ENCODE measurements at regions not wholly inside any gene's neighbourhood (a gene's known extent, or its start where the extent isn't known, plus 50 kb on each side); places are given as distances from the start of the nearest gene placed in this dataset.

- H3K79me1 ChIP-seq (ENCODE audit: low read depth, low read length), result no peaks in the 10 kb centered on the region
- H3K4me3 ChIP-seq (ENCODE audit: extremely low read depth in 1 of 4, insufficient read depth in 2 of 4, low read depth in 3 of 4, low read length in 4 of 4), result no peak overlapping the region
- H4K5ac ChIP-seq (ENCODE audit: insufficient read length, low read depth, low read length), result no peak overlapping the region
- no peak overlapping the region for H3K4ac ChIP-seq (replicated peaks; ENCODE audit: insufficient read length, low read depth, low read length)
- 75% methylated on average over 5 of the region's 5 CpGs; no CpG with 5 or more reads in 1 of the 2 experiments for WGBS, 2 experiments (ENCODE audit: extremely low coverage in 1 of 2, insufficient coverage in 1 of 2, insufficient read length in 1 of 2, insufficient replicate concordance in 2 of 2, low coverage in 1 of 2, low lambda C conversion rate in 2 of 2, missing lambda C conversion rate in 1 of 2)
- H2BK5ac ChIP-seq (ENCODE audit: low read depth, low read length), result no peak overlapping the region
- H3K56ac ChIP-seq (replicated peaks; ENCODE audit: insufficient read length, low read depth, low read length), result no peak overlapping the region
- no peak overlapping the region for H4K91ac ChIP-seq (replicated peaks; ENCODE audit: insufficient read length, low read length)
- no peak overlapping the region for H3K9ac ChIP-seq (replicated peaks in 1 of 4; ENCODE audit: extremely low read depth in 1 of 4, low read depth in 3 of 4, low read length in 3 of 4)
- no peaks in the 10 kb centered on the region for H3K79me2 ChIP-seq (ENCODE audit: control insufficient read depth in 1 of 2, insufficient read depth in 2 of 2, low read length in 2 of 2)
- H4K8ac ChIP-seq (ENCODE audit: extremely low read depth, insufficient read depth, low read length), result no peak overlapping the region
- H2BK20ac ChIP-seq (ENCODE audit: low read length), result no peak overlapping the region
- no peaks in the 10 kb centered on the region for H3K36me3 ChIP-seq (ENCODE audit: control insufficient read depth in 2 of 4, insufficient read depth in 4 of 4, low read length in 3 of 4)
- no peak overlapping the region for H2BK12ac ChIP-seq (ENCODE audit: low read depth, low read length)
- H3K27me3 ChIP-seq (replicated peaks in 1 of 4; ENCODE audit: control insufficient read depth in 3 of 4, extremely low read depth in 1 of 4, insufficient read depth in 3 of 4, low read length in 3 of 4), result no peaks in the 10 kb centered on the region
- H3K23me2 ChIP-seq (ENCODE audit: low read depth, low read length), result no peaks in the 10 kb centered on the region
- H2BK15ac ChIP-seq (ENCODE audit: low read length), result no peak overlapping the region
- H2AK5ac ChIP-seq (ENCODE audit: low read depth, low read length), result no peak overlapping the region
- no peak overlapping the region for H2AFZ ChIP-seq (ENCODE audit: low read length)
- H3K4me1 ChIP-seq (replicated peaks in 1 of 4; ENCODE audit: control insufficient read depth in 3 of 4, insufficient read depth in 4 of 4, low read length in 3 of 4), result peaks cover 3 to 8% (median 6%) of the 10 kb centered on the region in 4 experiments; a peak in 4 of 7 replicates
- H3K27ac ChIP-seq (ENCODE audit: low read depth, low read length), result no peak overlapping the region
- H2BK120ac ChIP-seq (replicated peaks; ENCODE audit: low read depth, low read length), result no peak overlapping the region
- no peaks in the 10 kb centered on the region for H4K20me1 ChIP-seq (replicated peaks in 1 of 2; ENCODE audit: control insufficient read depth in 1 of 2, insufficient read depth in 2 of 2, low read length in 2 of 2)
- no peaks in the 10 kb centered on the region for H3K9me3 ChIP-seq (ENCODE audit: insufficient read depth in 2 of 2, low read depth in 1 of 2, low read length in 1 of 2)
- no peak overlapping the region for H3K23ac ChIP-seq (ENCODE audit: insufficient read length)
- DNase-seq (ENCODE audit: low read depth in 1 of 2, low spot score in 2 of 2) (no peak), FAIRE-seq (no peak)
- POLR2A ChIA-PET (ENCODE audit: partially characterized antibody), result no interaction called here
- CTCF ChIA-PET (ENCODE audit: partially characterized antibody), result interaction anchor here (1.3 to 1.8 kb wide), 4 partner anchors 13 to 294 kb away, joined by 3 to 5 read pairs (median 3); no protein-coding TSS in a partner anchor
- no peak overlapping the region for H3K18ac ChIP-seq (ENCODE audit: extremely low read depth, low read length)
- no peak overlapping the region for H3K14ac ChIP-seq (ENCODE audit: insufficient read length)
- peak overlapping the region; percentile 44 to 50; a peak in 2 of 4 replicates for H3K4me2 ChIP-seq (ENCODE audit: insufficient read depth in 1 of 2, low read depth in 2 of 2, low read length in 2 of 2)
- TF ChIP-seq TCF12 (IDR thresholded peaks at IDR 0.05; ENCODE audit: low read depth, low read length), result no peak
- no peak for TF ChIP-seq MAFK (IDR thresholded peaks at IDR 0.05; ENCODE audit: low read depth, low read length)
- no peak for TF ChIP-seq EP300 (IDR thresholded peaks at IDR 0.05; ENCODE audit: borderline replicate concordance in 1 of 2, low read depth in 2 of 2, low read length in 2 of 2)
- TF ChIP-seq TEAD4 (IDR thresholded peaks at IDR 0.05; ENCODE audit: low read depth, low read length), result no peak
- TF ChIP-seq FOSL1 (IDR thresholded peaks at IDR 0.05; ENCODE audit: insufficient read depth, low read depth, low read length), result no peak
- TF ChIP-seq POU5F1 (IDR thresholded peaks at IDR 0.05; ENCODE audit: low read depth, low read length), result no peak
- TF ChIP-seq GABPA (IDR thresholded peaks at IDR 0.05; ENCODE audit: borderline replicate concordance, insufficient read depth, low read length), result no peak
- no peak for TF ChIP-seq HDAC2 (IDR thresholded peaks at IDR 0.05; ENCODE audit: borderline replicate concordance in 1 of 2, low read depth in 2 of 2, low read length in 2 of 2)
- no peak for TF ChIP-seq SRF (IDR thresholded peaks at IDR 0.05; ENCODE audit: low read depth, low read length)
- no peak for TF ChIP-seq KDM1A (IDR thresholded peaks at IDR 0.05; ENCODE audit: borderline replicate concordance, low read length)
- TF ChIP-seq KDM4A (IDR thresholded peaks at IDR 0.05; ENCODE audit: low read depth, low read length, severe bottlenecking), result no peak
- no peak for TF ChIP-seq RBBP5 (IDR thresholded peaks at IDR 0.05; ENCODE audit: borderline replicate concordance, low read depth, low read length)
- no peak for TF ChIP-seq POLR2A (IDR thresholded peaks at IDR 0.05; ENCODE audit: control extremely low read depth in 1 of 2, low read depth in 2 of 2, low read length in 2 of 2)
- no peak for TF ChIP-seq CTBP2 (IDR thresholded peaks at IDR 0.05; ENCODE audit: borderline replicate concordance, insufficient read depth, insufficient read length, low read length)
- TF ChIP-seq SIRT6 (IDR thresholded peaks at IDR 0.05; ENCODE audit: low read length), result no peak
These were observed 193.8 kb downstream of the FOXA2 start for GRCh38 chr20:22390543-22390903.

All from H1 (cell line).